B cell (primary cell): ENCODE measurements at regions not wholly inside any gene's neighbourhood (a gene's known extent, or its start where the extent isn't known, plus 50 kb on each side); places are given as distances from the start of the nearest gene placed in this dataset.

Experiments
- EZH2 ChIP-seq: IDR thresholded peaks from 2 replicates; pipeline ENCODE4 v1.6.1; 2012; ENCODE audit warnings: borderline replicate concordance, low read depth, mild to moderate bottlenecking, moderate library complexity, low read length; ENCODE audit not compliant: insufficient read depth, poor library complexity, severe bottlenecking
- TF ChIP-seq, protein P1 (sequence below): fragments of 200-600 bp; IDR thresholded peaks from one replicate; pipeline ENCODE4 v1.8.0; 2022; ENCODE audit warnings: antibody characterized with exemption, mild to moderate bottlenecking

DNA sequence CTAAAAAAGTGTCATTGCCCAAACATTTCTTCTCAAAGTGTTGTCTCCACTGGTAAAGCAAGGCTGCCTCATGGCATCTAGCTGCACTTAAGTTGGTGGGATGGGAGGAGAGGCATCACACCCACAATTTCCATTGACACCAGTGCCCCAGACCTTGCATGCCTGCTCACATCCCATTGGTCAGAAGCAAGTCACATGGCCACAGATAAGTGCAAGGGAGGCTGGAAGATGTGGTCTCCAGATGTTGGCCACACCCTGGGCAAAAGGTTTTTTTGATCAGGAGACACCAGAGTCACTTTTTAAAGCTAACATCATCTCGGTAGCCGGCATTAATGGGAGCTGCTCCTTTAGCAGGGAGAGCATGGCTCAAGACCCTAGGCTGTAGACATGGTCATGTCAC, 157.1 kb upstream of the CST7 start:
- TF ChIP-seq, protein P1, sequence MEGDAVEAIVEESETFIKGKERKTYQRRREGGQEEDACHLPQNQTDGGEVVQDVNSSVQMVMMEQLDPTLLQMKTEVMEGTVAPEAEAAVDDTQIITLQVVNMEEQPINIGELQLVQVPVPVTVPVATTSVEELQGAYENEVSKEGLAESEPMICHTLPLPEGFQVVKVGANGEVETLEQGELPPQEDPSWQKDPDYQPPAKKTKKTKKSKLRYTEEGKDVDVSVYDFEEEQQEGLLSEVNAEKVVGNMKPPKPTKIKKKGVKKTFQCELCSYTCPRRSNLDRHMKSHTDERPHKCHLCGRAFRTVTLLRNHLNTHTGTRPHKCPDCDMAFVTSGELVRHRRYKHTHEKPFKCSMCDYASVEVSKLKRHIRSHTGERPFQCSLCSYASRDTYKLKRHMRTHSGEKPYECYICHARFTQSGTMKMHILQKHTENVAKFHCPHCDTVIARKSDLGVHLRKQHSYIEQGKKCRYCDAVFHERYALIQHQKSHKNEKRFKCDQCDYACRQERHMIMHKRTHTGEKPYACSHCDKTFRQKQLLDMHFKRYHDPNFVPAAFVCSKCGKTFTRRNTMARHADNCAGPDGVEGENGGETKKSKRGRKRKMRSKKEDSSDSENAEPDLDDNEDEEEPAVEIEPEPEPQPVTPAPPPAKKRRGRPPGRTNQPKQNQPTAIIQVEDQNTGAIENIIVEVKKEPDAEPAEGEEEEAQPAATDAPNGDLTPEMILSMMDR: no peak
- no peak for TF ChIP-seq EZH2
